ENCODE measurements at regions not wholly inside any gene's neighbourhood (a gene's known extent, or its start where the extent isn't known, plus 50 kb on each side); places are given as distances from the start of the nearest gene placed in this dataset.
A peak's percentile ranks its signal among the peaks of the same experiment; 100 is the strongest.

GRCh38 chr7:130921391-130922180, 187.6 kb upstream of the KLF14 start:
- TF ChIP-seq POLR2A (IDR thresholded peaks at IDR 0.05) (no peak), EP300 (IDR thresholded peaks at IDR 0.05) (no peak), CTCF (IDR thresholded peaks at IDR 0.05) (peak in 1 of 6 experiments; percentile 10), POLR2AphosphoS5 (IDR thresholded peaks at IDR 0.05) (peak in 1 of 2 donors; percentile 13)
- 68 to 70% methylated on average over 22 to 23 of the region's 23 CpGs for WGBS, 2 donors
- ATAC-seq (ENCODE audit: low FRiP score in 2 of 2), result peak; percentile 57 to 80
- H3K27ac ChIP-seq, result peak overlapping the region; percentile 38 to 77 (median 61)
- peaks cover 56 to 76% (median 62%) of the 10 kb centered on the region in 4 donors for H3K4me1 ChIP-seq
- peak overlapping the region in 1 of 4 donors; percentile 18 for H3K4me3 ChIP-seq
- H3K36me3 ChIP-seq, result peaks cover 0 to 11% (median 3%) of the 10 kb centered on the region in 4 donors
- no peaks in the 10 kb centered on the region for H3K27me3 ChIP-seq
- DNase-seq, result peak in 1 of 2 donors; percentile 37
- H3K9me3 ChIP-seq, result no peaks in the 10 kb centered on the region

- H3K4me3 ChIP-seq, result no peak overlapping the region
- no peaks in the 10 kb centered on the region for H3K9me3 ChIP-seq
- H3K27ac ChIP-seq, result peak overlapping the region; percentile 38 to 77 (median 61)
- WGBS, 2 donors, result 65 to 74% methylated on average over 4 of the region's 4 CpGs
- H3K4me1 ChIP-seq, result peaks cover 51 to 73% (median 54%) of the 10 kb centered on the region in 4 donors
- TF ChIP-seq EP300 (IDR thresholded peaks at IDR 0.05) (no peak), POLR2AphosphoS5 (IDR thresholded peaks at IDR 0.05) (no peak), POLR2A (IDR thresholded peaks at IDR 0.05) (no peak), CTCF (IDR thresholded peaks at IDR 0.05) (no peak)
- no peak for ATAC-seq (ENCODE audit: low FRiP score in 2 of 2)
- no peaks in the 10 kb centered on the region for H3K27me3 ChIP-seq
- H3K36me3 ChIP-seq, result peaks cover 0 to 13% (median 3%) of the 10 kb centered on the region in 4 donors
- DNase-seq, result no peak
Observed at GRCh38 chr7:130922206-130923112, 188.5 kb upstream of the KLF14 start.

GRCh38 chr7:130923365-130923764, 189.4 kb upstream of the KLF14 start:
- H3K4me3 ChIP-seq, result no peak overlapping the region
- H3K27ac ChIP-seq, result no peak overlapping the region
- 73 to 88% methylated on average over 4 of the region's 4 CpGs for WGBS, 2 donors
- ATAC-seq (ENCODE audit: low FRiP score in 2 of 2) (no peak), DNase-seq (no peak)
- peaks cover 48 to 68% (median 51%) of the 10 kb centered on the region in 4 donors for H3K4me1 ChIP-seq
- no peaks in the 10 kb centered on the region for H3K9me3 ChIP-seq
- H3K27me3 ChIP-seq, result no peaks in the 10 kb centered on the region
- H3K36me3 ChIP-seq, result peaks cover 0 to 15% (median 3%) of the 10 kb centered on the region in 4 donors
- no peak for TF ChIP-seq EP300 (IDR thresholded peaks at IDR 0.05)
- no peak for TF ChIP-seq POLR2AphosphoS5 (IDR thresholded peaks at IDR 0.05)
- TF ChIP-seq POLR2A (IDR thresholded peaks at IDR 0.05), result no peak
- TF ChIP-seq CTCF (IDR thresholded peaks at IDR 0.05), result no peak

- 90 to 95% methylated on average over 5 of the region's 5 CpGs for WGBS, 2 donors
- Histone ChIP-seq H3K9me3 (no peaks in the 10 kb centered on the region), H3K36me3 (peaks cover 0 to 15% (median 3%) of the 10 kb centered on the region in 4 donors), H3K27ac (peak overlapping the region in 1 of 4 donors; percentile 24), H3K4me1 (peaks cover 48 to 67% (median 55%) of the 10 kb centered on the region in 4 donors), H3K27me3 (no peaks in the 10 kb centered on the region), H3K4me3 (no peak overlapping the region)
- DNase-seq, result no peak
- TF ChIP-seq CTCF (IDR thresholded peaks at IDR 0.05) (no peak), POLR2A (IDR thresholded peaks at IDR 0.05) (no peak), POLR2AphosphoS5 (IDR thresholded peaks at IDR 0.05) (no peak), EP300 (IDR thresholded peaks at IDR 0.05) (no peak)
- no peak for ATAC-seq (ENCODE audit: low FRiP score in 2 of 2)
Observed at GRCh38 chr7:130923930-130924329, 189.9 kb upstream of the KLF14 start.

Data from upper lobe of left lung (tissue), 6 donors.